ENCODE measurements at regions not wholly inside any gene's neighbourhood (a gene's known extent, or its start where the extent isn't known, plus 50 kb on each side); places are given as distances from the start of the nearest gene placed in this dataset.

DNA sequence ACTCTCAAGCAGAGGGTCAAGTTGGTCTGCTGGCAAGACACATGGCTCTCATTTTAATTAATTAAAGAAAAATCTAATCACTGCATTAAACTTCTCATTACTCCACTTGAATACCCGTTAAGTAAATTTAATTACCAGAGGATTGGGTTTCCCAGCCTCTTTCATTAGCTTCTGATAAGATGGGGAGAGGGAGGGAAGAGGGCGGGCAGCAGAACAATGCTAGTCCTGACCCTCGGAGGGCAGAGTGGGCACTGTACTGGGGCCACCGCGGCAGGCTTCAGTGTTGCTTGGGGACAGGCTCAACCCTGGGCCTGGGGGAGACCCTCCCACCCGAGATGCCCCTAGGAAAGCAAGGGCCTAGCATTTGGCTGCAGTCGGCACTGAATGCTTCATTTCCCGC is 55.6 kb upstream of the LINGO1 start:
- TF ChIP-seq, protein P1, sequence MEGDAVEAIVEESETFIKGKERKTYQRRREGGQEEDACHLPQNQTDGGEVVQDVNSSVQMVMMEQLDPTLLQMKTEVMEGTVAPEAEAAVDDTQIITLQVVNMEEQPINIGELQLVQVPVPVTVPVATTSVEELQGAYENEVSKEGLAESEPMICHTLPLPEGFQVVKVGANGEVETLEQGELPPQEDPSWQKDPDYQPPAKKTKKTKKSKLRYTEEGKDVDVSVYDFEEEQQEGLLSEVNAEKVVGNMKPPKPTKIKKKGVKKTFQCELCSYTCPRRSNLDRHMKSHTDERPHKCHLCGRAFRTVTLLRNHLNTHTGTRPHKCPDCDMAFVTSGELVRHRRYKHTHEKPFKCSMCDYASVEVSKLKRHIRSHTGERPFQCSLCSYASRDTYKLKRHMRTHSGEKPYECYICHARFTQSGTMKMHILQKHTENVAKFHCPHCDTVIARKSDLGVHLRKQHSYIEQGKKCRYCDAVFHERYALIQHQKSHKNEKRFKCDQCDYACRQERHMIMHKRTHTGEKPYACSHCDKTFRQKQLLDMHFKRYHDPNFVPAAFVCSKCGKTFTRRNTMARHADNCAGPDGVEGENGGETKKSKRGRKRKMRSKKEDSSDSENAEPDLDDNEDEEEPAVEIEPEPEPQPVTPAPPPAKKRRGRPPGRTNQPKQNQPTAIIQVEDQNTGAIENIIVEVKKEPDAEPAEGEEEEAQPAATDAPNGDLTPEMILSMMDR (IDR thresholded peaks at IDR 0.05): no peak
- TF ChIP-seq EP300 (IDR thresholded peaks at IDR 0.05): no peak
- TF ChIP-seq POLR2A (IDR thresholded peaks at IDR 0.05): no peak

All from tibial nerve (tissue), 4 donors.